Right lobe of liver (tissue), 4 donors: ENCODE measurements at regions not wholly inside any gene's neighbourhood (a gene's known extent, or its start where the extent isn't known, plus 50 kb on each side); places are given as distances from the start of the nearest gene placed in this dataset.

Experiments
- CTCF ChIP-seq, 4 donors: fragments of 200-600 bp in 3 of 4; fragments of 450-650 bp in 1 of 4; IDR thresholded peaks; one replicate each; pipeline versions ENCODE4 v1.5.1 to v1.8.0; 2016 to 2022; ENCODE audit warnings: antibody characterized with exemption in 4 of 4, mild to moderate bottlenecking in 2 of 4
- POLR2A ChIP-seq: fragments of 450-650 bp; IDR thresholded peaks from one replicate; pipeline ENCODE4 v1.6.1; 2017; ENCODE audit warnings: antibody characterized with exemption, mild to moderate bottlenecking
- donor health status: DM: no; HTN: no; CAD: no.
- donor health status: DM: no; HTN: no; CAD: no.
- donor health status: DM: no; HTN: yes; CAD: no.

GRCh38 chr17:33950061-33950460, 305.0 kb upstream of the CCL2 start:
- no peak for TF ChIP-seq CTCF (IDR thresholded peaks at IDR 0.05)
- TF ChIP-seq POLR2A: no peak
